Endothelial cell of umbilical vein (primary cell): ENCODE measurements at regions not wholly inside any gene's neighbourhood (a gene's known extent, or its start where the extent isn't known, plus 50 kb on each side); places are given as distances from the start of the nearest gene placed in this dataset.

ENCODE experiments used
- EZH2 ChIP-seq: IDR thresholded peaks from 2 replicates; pipeline ENCODE4 v1.6.1; 2012; ENCODE audit warnings: borderline replicate concordance, low read depth, mild to moderate bottlenecking, moderate library complexity, low read length, inconsistent platforms; ENCODE audit not compliant: severe bottlenecking
- GATA2 ChIP-seq: IDR thresholded peaks from 2 replicates; pipeline ENCODE4 v1.7.0; 2011; ENCODE audit warnings: low read depth, mild to moderate bottlenecking, moderate library complexity, mixed read lengths, low read length; ENCODE audit not compliant: insufficient read length, insufficient read depth
- POLR2A ChIP-seq: IDR thresholded peaks from 2 replicates; pipeline ENCODE4 v1.6.1; 2012; ENCODE audit warnings: low read depth, mild to moderate bottlenecking, control low read depth, low read length
- TF ChIP-seq, protein P1 (sequence below), 2 donors: IDR thresholded peaks; 1 replicate in 1 of 2; 2 replicates in 1 of 2; pipeline ENCODE4 v1.5.1; 2011; ENCODE audit warnings: low read length in 2 of 2, mild to moderate bottlenecking in 2 of 2, moderate library complexity in 2 of 2, control low read depth in 1 of 2, inconsistent platforms in 1 of 2, low read depth in 1 of 2; ENCODE audit not compliant: insufficient read depth in 1 of 2; ENCODE audit errors: extremely low read depth in 1 of 2
- TF ChIP-seq, protein P2 (sequence below): IDR thresholded peaks from 2 replicates; pipeline ENCODE4 v1.6.1; 2011; ENCODE audit not compliant: insufficient read depth, insufficient read length

GRCh38 chr11:133618544-133618943 is 86.2 kb upstream of the OPCML start:
- TF ChIP-seq, protein P1, sequence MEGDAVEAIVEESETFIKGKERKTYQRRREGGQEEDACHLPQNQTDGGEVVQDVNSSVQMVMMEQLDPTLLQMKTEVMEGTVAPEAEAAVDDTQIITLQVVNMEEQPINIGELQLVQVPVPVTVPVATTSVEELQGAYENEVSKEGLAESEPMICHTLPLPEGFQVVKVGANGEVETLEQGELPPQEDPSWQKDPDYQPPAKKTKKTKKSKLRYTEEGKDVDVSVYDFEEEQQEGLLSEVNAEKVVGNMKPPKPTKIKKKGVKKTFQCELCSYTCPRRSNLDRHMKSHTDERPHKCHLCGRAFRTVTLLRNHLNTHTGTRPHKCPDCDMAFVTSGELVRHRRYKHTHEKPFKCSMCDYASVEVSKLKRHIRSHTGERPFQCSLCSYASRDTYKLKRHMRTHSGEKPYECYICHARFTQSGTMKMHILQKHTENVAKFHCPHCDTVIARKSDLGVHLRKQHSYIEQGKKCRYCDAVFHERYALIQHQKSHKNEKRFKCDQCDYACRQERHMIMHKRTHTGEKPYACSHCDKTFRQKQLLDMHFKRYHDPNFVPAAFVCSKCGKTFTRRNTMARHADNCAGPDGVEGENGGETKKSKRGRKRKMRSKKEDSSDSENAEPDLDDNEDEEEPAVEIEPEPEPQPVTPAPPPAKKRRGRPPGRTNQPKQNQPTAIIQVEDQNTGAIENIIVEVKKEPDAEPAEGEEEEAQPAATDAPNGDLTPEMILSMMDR (IDR thresholded peaks at IDR 0.05; ENCODE audit: extremely low read depth in 1 of 2, insufficient read depth in 1 of 2, low read depth in 1 of 2, low read length in 2 of 2) = no peak
- TF ChIP-seq POLR2A (no peak), GATA2 (no peak), EZH2 (no peak)
- TF ChIP-seq, protein P2, sequence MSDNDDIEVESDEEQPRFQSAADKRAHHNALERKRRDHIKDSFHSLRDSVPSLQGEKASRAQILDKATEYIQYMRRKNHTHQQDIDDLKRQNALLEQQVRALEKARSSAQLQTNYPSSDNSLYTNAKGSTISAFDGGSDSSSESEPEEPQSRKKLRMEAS = no peak
